Fibroblast of skin of scalp (primary cell): ENCODE measurements at regions not wholly inside any gene's neighbourhood (a gene's known extent, or its start where the extent isn't known, plus 50 kb on each side); places are given as distances from the start of the nearest gene placed in this dataset.
A peak's percentile ranks its signal among the peaks of the same experiment; 100 is the strongest.
"Not testable (repeated sequence)": the region's sequence is repeated elsewhere in the genome, so short reads cannot be mapped to it uniquely, and the experiment has no call there.

Source experiments
- DNase-seq: peaks from one replicate; pipeline ENCODE4 v3.0.0-alpha.2; 2013

GRCh38 chr15:91415258-91415657 is 315.2 kb downstream of the SV2B start:
- DNase-seq: not testable (repeated sequence)

- DNase-seq: no peak
Observed at GRCh38 chr15:91420689-91421088, 320.6 kb downstream of the SV2B start.

- DNase-seq: no peak
Observed at GRCh38 chr15:91422797-91423196, 322.7 kb downstream of the SV2B start.

GRCh38 chr15:91424001-91424400 is 323.9 kb downstream of the SV2B start:
- no peak for DNase-seq

GRCh38 chr15:91426412-91426811 is 326.4 kb downstream of the SV2B start:
- DNase-seq: no peak

GRCh38 chr15:91429973-91430372 is 329.9 kb downstream of the SV2B start:
- DNase-seq: no peak

GRCh38 chr15:91431041-91431715 is 331.1 kb downstream of the SV2B start:
- no peak for DNase-seq

GRCh38 chr15:91435113-91435512 is 335.1 kb downstream of the SV2B start:
- DNase-seq: no peak

- no peak for DNase-seq
Observed at GRCh38 chr15:91444656-91445055, 344.6 kb downstream of the SV2B start.

GRCh38 chr15:91445695-91446228 is 345.7 kb downstream of the SV2B start:
- DNase-seq: no peak

- no peak for DNase-seq
Observed at GRCh38 chr15:91447991-91448644, 348.1 kb downstream of the SV2B start.

GRCh38 chr15:91453376-91453775 is 353.3 kb downstream of the SV2B start:
- not testable (repeated sequence) for DNase-seq

GRCh38 chr15:91456251-91456718 is 356.2 kb downstream of the SV2B start:
- peak; percentile 73 for DNase-seq

GRCh38 chr15:91456921-91457320 is 356.9 kb downstream of the SV2B start:
- no peak for DNase-seq

- no peak for DNase-seq
Observed at GRCh38 chr15:91461377-91461776, 361.3 kb downstream of the SV2B start.

GRCh38 chr15:91465086-91465485 is 365.0 kb downstream of the SV2B start:
- DNase-seq: no peak

GRCh38 chr15:91465696-91466095 is 365.6 kb downstream of the SV2B start:
- no peak for DNase-seq

GRCh38 chr15:91468871-91469580 is 369.0 kb downstream of the SV2B start:
- no peak for DNase-seq

GRCh38 chr15:91469632-91470567 is 369.8 kb downstream of the SV2B start:
- DNase-seq: no peak

- no peak for DNase-seq
Observed at GRCh38 chr15:91471468-91471867, 371.4 kb downstream of the SV2B start.

GRCh38 chr15:91472316-91472756 is 372.3 kb downstream of the SV2B start:
- no peak for DNase-seq

- no peak for DNase-seq
Observed at GRCh38 chr15:91473894-91474545, 374.0 kb downstream of the SV2B start.
